DND-41 (cell line): ENCODE measurements at regions not wholly inside any gene's neighbourhood (a gene's known extent, or its start where the extent isn't known, plus 50 kb on each side); places are given as distances from the start of the nearest gene placed in this dataset.

Source experiments
- ATAC-seq: fragments of 200-7000 bp; cut with Tn5 transposase; 3 replicates; pipeline ENCODE4 v1.9.1; 2021; ENCODE audit warnings: low read depth; ENCODE audit not compliant: insufficient read depth
- DNase-seq: peaks from one replicate; pipeline ENCODE4 v3.0.0-alpha.2; 2020
- H2AFZ ChIP-seq: 2 replicates; pipeline ENCODE4 v1.6.0; 2012; ENCODE audit warnings: low read depth, low read length
- H3K27ac ChIP-seq: 2 replicates; pipeline ENCODE4 v1.5.1; 2012; ENCODE audit warnings: low read length, inconsistent platforms
- H3K27me3 ChIP-seq: fragments of 200-600 bp; sonication (generic); 2 replicates; pipeline ENCODE4 v1.6.0; 2012; ENCODE audit warnings: low read length, mild to moderate bottlenecking, inconsistent platforms; ENCODE audit not compliant: insufficient read depth, poor library complexity
- H3K36me3 ChIP-seq: 2 replicates; pipeline ENCODE4 v1.5.1; 2012; ENCODE audit warnings: low read length, inconsistent platforms; ENCODE audit not compliant: insufficient read depth
- H3K4me1 ChIP-seq: 2 replicates; pipeline ENCODE4 v1.5.1; 2012; ENCODE audit warnings: mild to moderate bottlenecking, low read length; ENCODE audit not compliant: insufficient read depth
- H3K4me2 ChIP-seq: 2 replicates; pipeline ENCODE4 v1.6.0; 2012; ENCODE audit warnings: mild to moderate bottlenecking, moderate library complexity, low read length, inconsistent platforms; ENCODE audit not compliant: insufficient read depth
- H3K4me3 ChIP-seq, 2 experiments: fragments of 200-600 bp in 1 of 2; shearing (Covaris generic) in 1 of 2; 2 replicates each; pipeline ENCODE4 v1.5.1; 2012 to 2016; ENCODE audit warnings: inconsistent platforms in 2 of 2, low read length in 2 of 2, mild to moderate bottlenecking in 2 of 2, low read depth in 1 of 2, moderate library complexity in 1 of 2
- H3K79me2 ChIP-seq: 2 replicates; pipeline ENCODE4 v1.6.0; 2012; ENCODE audit warnings: low read length, inconsistent platforms; ENCODE audit not compliant: insufficient read depth
- H3K9ac ChIP-seq: 2 replicates; pipeline ENCODE4 v1.6.0; 2012; ENCODE audit warnings: low read depth, mild to moderate bottlenecking, inconsistent platforms, low read length, moderate library complexity
- H3K9me3 ChIP-seq: 2 replicates; pipeline ENCODE4 v1.5.1; 2012; ENCODE audit warnings: low read length, moderate library complexity, mild to moderate bottlenecking, inconsistent platforms; ENCODE audit not compliant: insufficient read depth, severe bottlenecking
- H4K20me1 ChIP-seq: 2 replicates; pipeline ENCODE4 v1.6.0; 2012; ENCODE audit warnings: low read length; ENCODE audit not compliant: insufficient read depth
- CTCF ChIP-seq: IDR thresholded peaks from 2 replicates; pipeline ENCODE4 v1.5.1; 2012; ENCODE audit warnings: borderline replicate concordance, low read length, moderate library complexity, mild to moderate bottlenecking; ENCODE audit not compliant: poor library complexity, severe bottlenecking; ENCODE audit errors: extremely low read depth
- EZH2 ChIP-seq: IDR thresholded peaks from 3 replicates; pipeline ENCODE4 v1.6.1; 2012; ENCODE audit warnings: borderline replicate concordance, low read depth, mild to moderate bottlenecking, moderate library complexity, low read length, inconsistent platforms; ENCODE audit not compliant: severe bottlenecking

- Histone ChIP-seq H3K79me2 (peaks cover 46% of the 10 kb centered on the region), H3K4me1 (peaks cover 29% of the 10 kb centered on the region), H3K27ac (peak overlapping the region; percentile 100), H3K36me3 (peaks cover 9% of the 10 kb centered on the region; the same call in 1 of the 2 replicates), H3K4me2 (peak overlapping the region; percentile 66), H3K9ac (peak overlapping the region; percentile 100), H3K27me3 (no peaks in the 10 kb centered on the region), H2AFZ (no peak overlapping the region), H3K4me3 (peak overlapping the region in 1 of 2 experiments; percentile 83; a peak in 1 of 4 replicates), H4K20me1 (no peaks in the 10 kb centered on the region), H3K9me3 (no peaks in the 10 kb centered on the region)
- ATAC-seq = no peak
- TF ChIP-seq EZH2 (no peak), CTCF (no peak)
- no peak for DNase-seq
Measured at GRCh38 chr6:27840572-27840971, 71.6 kb downstream of the OR2B2 start.

- no peaks in the 10 kb centered on the region for H3K27me3 ChIP-seq
- DNase-seq = peak; percentile 56
- no peaks in the 10 kb centered on the region for H3K9me3 ChIP-seq
- no peaks in the 10 kb centered on the region for H4K20me1 ChIP-seq
- peak; percentile 8; the same call in 1 of the 3 replicates for ATAC-seq
- H3K9ac ChIP-seq = peak overlapping the region; percentile 100
- peaks cover 9% of the 10 kb centered on the region; the same call in 1 of the 2 replicates for H3K36me3 ChIP-seq
- no peak for TF ChIP-seq EZH2
- TF ChIP-seq CTCF = no peak
- peak overlapping the region; percentile 83 to 88 for H3K4me3 ChIP-seq
- H3K79me2 ChIP-seq = peaks cover 53% of the 10 kb centered on the region
- peak overlapping the region; percentile 66 for H3K4me2 ChIP-seq
- peak overlapping the region; percentile 100 for H3K27ac ChIP-seq
- H2AFZ ChIP-seq = no peak overlapping the region; the same call in 1 of the 2 replicates
- peaks cover 36% of the 10 kb centered on the region for H3K4me1 ChIP-seq
Measured at GRCh38 chr6:27839626-27840475, 72.3 kb downstream of the OR2B2 start.

GRCh38 chr6:27838945-27839625 is 73.1 kb downstream of the OR2B2 start:
- Histone ChIP-seq H3K4me3 (peak overlapping the region; percentile 83 to 88), H4K20me1 (no peaks in the 10 kb centered on the region), H3K4me2 (peak overlapping the region; percentile 66), H3K36me3 (peaks cover 9% of the 10 kb centered on the region; the same call in 1 of the 2 replicates), H3K27me3 (no peaks in the 10 kb centered on the region), H3K9ac (peak overlapping the region; percentile 100), H3K27ac (peak overlapping the region; percentile 100), H2AFZ (no peak overlapping the region), H3K79me2 (peaks cover 60% of the 10 kb centered on the region), H3K9me3 (no peaks in the 10 kb centered on the region), H3K4me1 (peaks cover 44% of the 10 kb centered on the region)
- TF ChIP-seq CTCF (no peak), EZH2 (no peak)
- DNase-seq (peak; percentile 45), ATAC-seq (peak; percentile 2; the same call in 2 of the 3 replicates)
